ENCODE measurements at regions not wholly inside any gene's neighbourhood (a gene's known extent, or its start where the extent isn't known, plus 50 kb on each side); places are given as distances from the start of the nearest gene placed in this dataset.
A peak's percentile ranks its signal among the peaks of the same experiment; 100 is the strongest.

DNA sequence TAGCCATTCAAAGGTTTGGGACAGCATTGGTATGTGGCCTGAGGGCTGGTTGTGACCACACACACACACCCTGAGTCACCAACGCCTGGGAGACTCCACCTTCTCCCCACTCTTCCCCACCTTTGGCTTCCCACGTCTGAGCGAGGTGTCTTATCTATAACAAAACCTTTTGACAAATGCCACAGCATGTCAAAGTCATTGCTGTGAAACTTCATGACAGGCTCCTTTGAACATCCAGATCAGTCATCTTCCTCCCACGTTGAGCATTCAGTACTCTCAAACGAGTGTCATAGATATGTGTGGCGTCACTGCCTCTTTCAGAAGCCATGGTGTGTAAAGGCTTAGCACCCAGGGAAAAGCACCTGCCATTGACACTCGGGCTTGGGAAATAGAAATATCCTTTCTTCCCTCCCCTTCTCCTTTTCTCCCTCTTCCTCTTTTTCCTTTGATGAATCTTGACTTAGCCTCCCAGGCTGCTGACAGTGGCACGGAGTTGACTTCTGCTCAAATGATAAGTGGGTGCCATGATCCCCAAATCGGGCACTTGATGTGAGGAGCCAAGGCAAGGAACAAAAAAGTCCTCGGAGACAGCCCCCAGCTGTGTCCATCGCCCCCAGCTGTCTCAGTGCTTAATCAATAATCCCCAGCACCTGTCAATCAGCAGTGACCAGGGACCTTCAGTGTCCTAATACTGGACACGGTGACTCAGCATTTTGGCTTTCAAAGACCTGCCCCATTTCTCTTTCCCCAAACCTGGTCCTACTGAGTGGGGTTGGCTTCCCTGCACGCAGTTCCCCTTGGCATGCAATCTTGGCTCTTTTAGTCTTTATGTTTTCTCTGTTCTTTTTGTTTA lies 114.8 kb downstream of the FGF18 start:
- TF ChIP-seq, protein P1, sequence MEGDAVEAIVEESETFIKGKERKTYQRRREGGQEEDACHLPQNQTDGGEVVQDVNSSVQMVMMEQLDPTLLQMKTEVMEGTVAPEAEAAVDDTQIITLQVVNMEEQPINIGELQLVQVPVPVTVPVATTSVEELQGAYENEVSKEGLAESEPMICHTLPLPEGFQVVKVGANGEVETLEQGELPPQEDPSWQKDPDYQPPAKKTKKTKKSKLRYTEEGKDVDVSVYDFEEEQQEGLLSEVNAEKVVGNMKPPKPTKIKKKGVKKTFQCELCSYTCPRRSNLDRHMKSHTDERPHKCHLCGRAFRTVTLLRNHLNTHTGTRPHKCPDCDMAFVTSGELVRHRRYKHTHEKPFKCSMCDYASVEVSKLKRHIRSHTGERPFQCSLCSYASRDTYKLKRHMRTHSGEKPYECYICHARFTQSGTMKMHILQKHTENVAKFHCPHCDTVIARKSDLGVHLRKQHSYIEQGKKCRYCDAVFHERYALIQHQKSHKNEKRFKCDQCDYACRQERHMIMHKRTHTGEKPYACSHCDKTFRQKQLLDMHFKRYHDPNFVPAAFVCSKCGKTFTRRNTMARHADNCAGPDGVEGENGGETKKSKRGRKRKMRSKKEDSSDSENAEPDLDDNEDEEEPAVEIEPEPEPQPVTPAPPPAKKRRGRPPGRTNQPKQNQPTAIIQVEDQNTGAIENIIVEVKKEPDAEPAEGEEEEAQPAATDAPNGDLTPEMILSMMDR (IDR thresholded peaks at IDR 0.05; ENCODE audit: poor library complexity, severe bottlenecking): no peak
- TF ChIP-seq RAD21 (conservative IDR thresholded peaks at IDR 0.05): no peak
- no peak for TF ChIP-seq SMC3 (conservative IDR thresholded peaks at IDR 0.05; ENCODE audit: poor library complexity)
- peak; percentile 56 for TF ChIP-seq POLR2AphosphoS5 (IDR thresholded peaks at IDR 0.05)
- TF ChIP-seq EP300 (conservative IDR thresholded peaks at IDR 0.05; ENCODE audit: poor library complexity, severe bottlenecking): peak; percentile 78
- no peak for TF ChIP-seq TAF1 (IDR thresholded peaks at IDR 0.05; ENCODE audit: low read depth)
- TF ChIP-seq EZH2 (IDR thresholded peaks at IDR 0.05; ENCODE audit: borderline replicate concordance, insufficient read depth, low read length, poor library complexity, severe bottlenecking): no peak

All from neural cell (in vitro differentiated cells).